ENCODE measurements at regions not wholly inside any gene's neighbourhood (a gene's known extent, or its start where the extent isn't known, plus 50 kb on each side); places are given as distances from the start of the nearest gene placed in this dataset.

- TF ChIP-seq, protein P1, sequence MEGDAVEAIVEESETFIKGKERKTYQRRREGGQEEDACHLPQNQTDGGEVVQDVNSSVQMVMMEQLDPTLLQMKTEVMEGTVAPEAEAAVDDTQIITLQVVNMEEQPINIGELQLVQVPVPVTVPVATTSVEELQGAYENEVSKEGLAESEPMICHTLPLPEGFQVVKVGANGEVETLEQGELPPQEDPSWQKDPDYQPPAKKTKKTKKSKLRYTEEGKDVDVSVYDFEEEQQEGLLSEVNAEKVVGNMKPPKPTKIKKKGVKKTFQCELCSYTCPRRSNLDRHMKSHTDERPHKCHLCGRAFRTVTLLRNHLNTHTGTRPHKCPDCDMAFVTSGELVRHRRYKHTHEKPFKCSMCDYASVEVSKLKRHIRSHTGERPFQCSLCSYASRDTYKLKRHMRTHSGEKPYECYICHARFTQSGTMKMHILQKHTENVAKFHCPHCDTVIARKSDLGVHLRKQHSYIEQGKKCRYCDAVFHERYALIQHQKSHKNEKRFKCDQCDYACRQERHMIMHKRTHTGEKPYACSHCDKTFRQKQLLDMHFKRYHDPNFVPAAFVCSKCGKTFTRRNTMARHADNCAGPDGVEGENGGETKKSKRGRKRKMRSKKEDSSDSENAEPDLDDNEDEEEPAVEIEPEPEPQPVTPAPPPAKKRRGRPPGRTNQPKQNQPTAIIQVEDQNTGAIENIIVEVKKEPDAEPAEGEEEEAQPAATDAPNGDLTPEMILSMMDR (conservative IDR thresholded peaks at IDR 0.05; ENCODE audit: low read length): no peak
- no peak for TF ChIP-seq EZH2phosphoT487 (IDR thresholded peaks at IDR 0.05; ENCODE audit: borderline replicate concordance)
Observed at GRCh38 chr5:135154961-135155360, 120.9 kb upstream of the PITX1 start.
